Suprapubic skin (tissue), 4 donors: ENCODE measurements at regions not wholly inside any gene's neighbourhood (a gene's known extent, or its start where the extent isn't known, plus 50 kb on each side); places are given as distances from the start of the nearest gene placed in this dataset.

Source experiments
- DNase-seq, 2 donors: peaks; one replicate each; pipeline ENCODE4 v3.0.0-alpha.2; 2019; ENCODE audit warnings: low spot score in 2 of 2
- H3K27ac ChIP-seq: fragments of 200-600 bp; sonication (generic); one replicate; pipeline ENCODE4 v1.5.1; 2019
- H3K27me3 ChIP-seq: fragments of 200-600 bp; sonication (generic); one replicate; pipeline ENCODE4 v1.5.1; 2019
- H3K36me3 ChIP-seq: fragments of 200-600 bp; sonication (generic); one replicate; pipeline ENCODE4 v1.5.1; 2019
- H3K4me1 ChIP-seq: fragments of 200-600 bp; sonication (generic); one replicate; pipeline ENCODE4 v1.5.1; 2019
- H3K4me3 ChIP-seq: fragments of 200-600 bp; sonication (generic); one replicate; pipeline ENCODE4 v1.5.1; 2019; ENCODE audit warnings: mild to moderate bottlenecking
- H3K9me3 ChIP-seq: fragments of 200-600 bp; sonication (generic); one replicate; pipeline ENCODE4 v1.5.1; 2019
- CTCF ChIP-seq, 2 donors: fragments of 200-600 bp in 1 of 2; fragments of 450-650 bp in 1 of 2; sonication (generic) in 1 of 2; IDR thresholded peaks; one replicate each; pipeline ENCODE4 v1.5.1; 2016 to 2019; ENCODE audit warnings: antibody characterized with exemption in 2 of 2, mild to moderate bottlenecking in 1 of 2, moderate library complexity in 1 of 2
- EP300 ChIP-seq: sonication (generic); formaldehyde crosslinking; IDR thresholded peaks from one replicate; pipeline ENCODE4 v1.6.1; 2017; ENCODE audit warnings: antibody characterized with exemption
- POLR2A ChIP-seq, 2 donors: fragments of 450-650 bp; IDR thresholded peaks; one replicate each; pipeline ENCODE4 v1.6.1; 2017; ENCODE audit warnings: antibody characterized with exemption in 2 of 2, mild to moderate bottlenecking in 2 of 2, moderate library complexity in 2 of 2
- POLR2AphosphoS5 ChIP-seq, 3 donors: sonication (generic); formaldehyde crosslinking; IDR thresholded peaks; one replicate each; pipeline ENCODE4 v1.6.1; 2017; ENCODE audit warnings: antibody characterized with exemption in 3 of 3
- WGBS: methylation state at CpG from one replicate; pipeline ENCODE4 v1.1.5; 2018; 5-methylcytosine and 5-hydroxymethylcytosine counted together

GRCh38 chr15:70547846-70548487, 215.4 kb downstream of the UACA start:
- Histone ChIP-seq H3K27me3 (no peaks in the 10 kb centered on the region), H3K36me3 (no peaks in the 10 kb centered on the region), H3K4me1 (no peaks in the 10 kb centered on the region), H3K27ac (no peak overlapping the region), H3K9me3 (no peaks in the 10 kb centered on the region), H3K4me3 (no peak overlapping the region)
- TF ChIP-seq CTCF (IDR thresholded peaks at IDR 0.05) (no peak), POLR2A (IDR thresholded peaks at IDR 0.05) (no peak), POLR2AphosphoS5 (IDR thresholded peaks at IDR 0.05) (no peak), EP300 (no peak)
- no peak for DNase-seq

GRCh38 chr15:70545526-70545925, 217.8 kb downstream of the UACA start:
- Histone ChIP-seq H3K9me3 (no peaks in the 10 kb centered on the region), H3K27ac (no peak overlapping the region), H3K36me3 (no peaks in the 10 kb centered on the region), H3K27me3 (no peaks in the 10 kb centered on the region), H3K4me1 (no peaks in the 10 kb centered on the region), H3K4me3 (no peak overlapping the region)
- peak in 1 of 2 donors; percentile 58 for DNase-seq
- TF ChIP-seq EP300 (no peak), CTCF (IDR thresholded peaks at IDR 0.05) (no peak)
- 94% methylated on average over 2 of the region's 2 CpGs for WGBS

- peaks cover 18% of the 10 kb centered on the region for H3K27me3 ChIP-seq
- no peaks in the 10 kb centered on the region for H3K9me3 ChIP-seq
- TF ChIP-seq CTCF (IDR thresholded peaks at IDR 0.05) (no peak), POLR2A (IDR thresholded peaks at IDR 0.05) (no peak), POLR2AphosphoS5 (IDR thresholded peaks at IDR 0.05) (no peak), EP300 (no peak)
- no peak overlapping the region for H3K4me3 ChIP-seq
- peak in 1 of 2 donors; percentile 20 for DNase-seq
- H3K36me3 ChIP-seq = no peaks in the 10 kb centered on the region
- WGBS = 88% methylated on average over 1 of the region's 1 CpG
- H3K4me1 ChIP-seq = no peaks in the 10 kb centered on the region
- no peak overlapping the region for H3K27ac ChIP-seq
Measured at GRCh38 chr15:70541511-70541910, 221.8 kb downstream of the UACA start.

GRCh38 chr15:70539912-70540530, 223.3 kb downstream of the UACA start:
- no peak for TF ChIP-seq POLR2A (IDR thresholded peaks at IDR 0.05)
- no peak for TF ChIP-seq EP300
- TF ChIP-seq CTCF (IDR thresholded peaks at IDR 0.05) = no peak
- no peak for TF ChIP-seq POLR2AphosphoS5 (IDR thresholded peaks at IDR 0.05)
- no peak overlapping the region for H3K4me3 ChIP-seq
- H3K36me3 ChIP-seq = no peaks in the 10 kb centered on the region
- peaks cover 21% of the 10 kb centered on the region for H3K27me3 ChIP-seq
- H3K27ac ChIP-seq = no peak overlapping the region
- H3K4me1 ChIP-seq = no peaks in the 10 kb centered on the region
- H3K9me3 ChIP-seq = no peaks in the 10 kb centered on the region
- 42% methylated on average over 8 of the region's 12 CpGs for WGBS
- DNase-seq = peak in 1 of 2 donors; percentile 32

- Histone ChIP-seq H3K27me3 (peaks cover 24% of the 10 kb centered on the region), H3K36me3 (no peaks in the 10 kb centered on the region), H3K9me3 (no peaks in the 10 kb centered on the region), H3K4me3 (no peak overlapping the region), H3K4me1 (no peaks in the 10 kb centered on the region), H3K27ac (no peak overlapping the region)
- TF ChIP-seq CTCF (IDR thresholded peaks at IDR 0.05) (no peak), POLR2A (IDR thresholded peaks at IDR 0.05) (no peak), EP300 (no peak), POLR2AphosphoS5 (IDR thresholded peaks at IDR 0.05) (no peak)
- peak in 1 of 2 donors; percentile 21 for DNase-seq
- 84% methylated on average over 5 of the region's 5 CpGs for WGBS
Measured at GRCh38 chr15:70539409-70539808, 223.9 kb downstream of the UACA start.
